ENCODE measurements at regions not wholly inside any gene's neighbourhood (a gene's known extent, or its start where the extent isn't known, plus 50 kb on each side); places are given as distances from the start of the nearest gene placed in this dataset.

DNA sequence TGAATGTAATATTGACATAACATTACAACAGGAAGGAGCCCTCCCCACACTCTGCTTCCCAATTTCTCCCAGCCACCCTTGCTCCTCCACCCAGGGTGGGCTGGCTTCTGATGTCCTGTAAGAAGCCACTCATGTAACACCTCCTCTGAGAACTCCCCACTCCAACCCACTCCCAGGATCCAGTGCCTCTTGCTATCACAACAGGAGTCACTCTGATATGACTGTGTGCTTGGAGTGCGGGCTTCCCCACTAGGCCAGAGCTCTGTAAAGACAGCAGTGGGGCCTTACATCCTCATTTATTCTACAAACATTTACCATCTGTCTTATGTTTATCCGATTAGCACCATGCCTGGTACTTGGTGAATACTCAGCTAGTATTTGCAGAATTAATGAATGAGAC, 65.1 kb downstream of the PTGR3 start:
- DNase-seq (ENCODE audit: low read depth) = no peak
- TF ChIP-seq CTCF (conservative IDR thresholded peaks at IDR 0.05; ENCODE audit: low read depth, low read length) = no peak
- H3K4me3 ChIP-seq (ENCODE audit: low read length) = no peak overlapping the region

- no peak for TF ChIP-seq CTCF (conservative IDR thresholded peaks at IDR 0.05; ENCODE audit: low read depth, low read length)
- no peak for DNase-seq (ENCODE audit: low read depth)
- no peak overlapping the region for H3K4me3 ChIP-seq (ENCODE audit: low read length)
Measured at GRCh38 chr18:75142677-75143076, 66.3 kb downstream of the PTGR3 start.

DNA sequence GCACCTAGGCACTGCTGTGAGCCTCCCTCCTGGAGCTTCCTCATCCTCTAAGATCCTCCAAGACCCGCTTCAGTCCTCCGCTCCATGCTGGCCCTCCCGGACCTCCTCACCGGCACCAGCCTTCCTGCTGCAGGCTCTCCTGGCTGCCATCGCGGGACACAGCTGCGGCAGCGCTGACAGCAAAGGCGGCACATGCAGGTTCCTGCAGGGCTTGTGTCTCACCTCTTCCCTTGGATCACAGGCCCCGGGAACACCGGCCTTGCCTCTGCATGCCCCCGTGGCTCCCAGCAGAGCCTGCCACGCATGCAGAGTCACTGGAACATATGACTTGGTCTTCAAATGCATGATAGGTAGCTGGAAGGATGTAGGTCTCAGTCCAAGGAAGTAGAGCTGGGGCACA, 67.2 kb downstream of the PTGR3 start:
- H3K4me3 ChIP-seq (ENCODE audit: low read length) = no peak overlapping the region
- no peak for TF ChIP-seq CTCF (conservative IDR thresholded peaks at IDR 0.05; ENCODE audit: low read depth, low read length)
- no peak for DNase-seq (ENCODE audit: low read depth)

DNA sequence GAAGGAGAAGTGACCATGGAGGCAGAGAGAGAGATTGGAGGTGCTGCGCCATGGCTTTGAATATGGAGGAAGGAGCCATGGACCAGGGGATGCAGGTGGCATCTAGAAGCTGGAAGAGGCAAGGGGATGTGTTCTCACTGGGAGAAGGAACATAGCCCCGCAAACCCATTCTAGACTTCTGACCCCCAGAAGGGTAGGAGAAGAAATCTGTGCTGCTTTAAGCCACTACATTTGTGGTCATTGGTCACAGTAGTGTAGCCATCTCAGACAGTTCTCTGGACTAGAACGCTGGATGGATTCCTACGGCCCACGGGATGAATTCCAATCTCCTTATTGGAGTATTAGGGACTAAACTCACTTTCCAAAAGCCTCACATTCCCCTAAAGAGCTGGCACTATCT, 67.8 kb downstream of the PTGR3 start:
- no peak for DNase-seq (ENCODE audit: low read depth)
- no peak for TF ChIP-seq CTCF (conservative IDR thresholded peaks at IDR 0.05; ENCODE audit: low read depth, low read length)
- H3K4me3 ChIP-seq (ENCODE audit: low read length) = no peak overlapping the region

GRCh38 chr18:75140296-75140695, 68.6 kb downstream of the PTGR3 start:
- no peak overlapping the region for H3K4me3 ChIP-seq (ENCODE audit: low read length)
- DNase-seq (ENCODE audit: low read depth) = no peak
- no peak for TF ChIP-seq CTCF (conservative IDR thresholded peaks at IDR 0.05; ENCODE audit: low read depth, low read length)

GRCh38 chr18:75139226-75139911, 69.6 kb downstream of the PTGR3 start:
- no peak overlapping the region for H3K4me3 ChIP-seq (ENCODE audit: low read length)
- TF ChIP-seq CTCF (conservative IDR thresholded peaks at IDR 0.05; ENCODE audit: low read depth, low read length) = no peak
- no peak for DNase-seq (ENCODE audit: low read depth)

DNA sequence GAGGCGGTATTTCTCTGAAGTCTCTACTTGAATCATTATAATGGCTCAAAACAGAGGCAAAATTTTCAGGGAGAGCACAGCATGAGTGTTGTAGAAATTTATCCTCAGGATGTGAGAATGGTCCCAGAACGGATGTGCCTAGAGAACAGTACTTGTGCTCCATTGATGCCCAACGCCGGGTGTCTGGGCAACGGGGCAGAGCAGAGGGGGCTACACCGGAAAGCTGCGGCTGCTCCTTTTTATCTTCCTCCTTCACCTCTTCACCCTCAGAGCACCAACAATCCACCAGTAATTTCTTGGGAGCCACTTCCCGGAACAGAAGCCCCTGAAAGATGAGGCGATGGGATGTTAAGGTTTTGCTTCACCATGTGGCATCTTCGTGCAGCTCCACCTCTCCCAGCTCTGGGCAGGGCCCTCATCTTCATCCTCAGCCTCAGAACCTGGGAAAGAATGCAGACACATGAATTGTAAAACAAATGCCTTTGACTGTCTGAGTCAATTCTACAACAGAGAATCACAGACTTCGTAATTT, 71.5 kb downstream of the PTGR3 start:
- no peak for TF ChIP-seq CTCF (conservative IDR thresholded peaks at IDR 0.05; ENCODE audit: low read depth, low read length)
- DNase-seq (ENCODE audit: low read depth) = no peak

More for the DNA sequence above, 71.5 kb downstream of the PTGR3 start:
- no peak overlapping the region for H3K4me3 ChIP-seq (ENCODE audit: low read length)
